DMS153 treated with DMSO at 0.1 percent for 48 hours (cell line): ENCODE measurements at regions not wholly inside any gene's neighbourhood (a gene's known extent, or its start where the extent isn't known, plus 50 kb on each side); places are given as distances from the start of the nearest gene placed in this dataset.
"Not testable (repeated sequence)": the region's sequence is repeated elsewhere in the genome, so short reads cannot be mapped to it uniquely, and the experiment has no call there.

Source experiments
- DNase-seq: peaks from one replicate; lab custom pipeline; 2025; ENCODE audit not compliant: unreplicated experiment; lab: John Stamatoyannopoulos, UW

DNA sequence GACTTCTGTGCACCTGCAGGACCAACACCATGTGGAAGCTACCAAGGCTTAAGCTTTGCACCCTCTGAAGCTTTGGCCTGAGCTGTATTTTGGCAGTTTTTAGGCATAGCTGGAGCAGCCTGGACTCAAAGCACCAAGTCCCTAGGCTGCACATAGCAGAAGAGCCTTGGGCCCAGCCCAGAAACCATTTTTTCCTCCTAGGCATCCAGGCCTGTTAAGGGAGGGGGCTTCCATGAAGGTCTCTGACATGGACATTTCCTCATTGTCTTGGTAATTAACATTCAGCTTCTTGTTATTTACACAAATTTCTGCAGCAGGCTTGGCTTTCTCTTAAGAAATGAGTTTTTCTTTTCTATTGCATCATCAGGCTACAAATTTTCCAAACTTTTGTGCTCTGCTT lies 475.8 kb upstream of the FLRT2 start:
- DNase-seq, result no peak

DNA sequence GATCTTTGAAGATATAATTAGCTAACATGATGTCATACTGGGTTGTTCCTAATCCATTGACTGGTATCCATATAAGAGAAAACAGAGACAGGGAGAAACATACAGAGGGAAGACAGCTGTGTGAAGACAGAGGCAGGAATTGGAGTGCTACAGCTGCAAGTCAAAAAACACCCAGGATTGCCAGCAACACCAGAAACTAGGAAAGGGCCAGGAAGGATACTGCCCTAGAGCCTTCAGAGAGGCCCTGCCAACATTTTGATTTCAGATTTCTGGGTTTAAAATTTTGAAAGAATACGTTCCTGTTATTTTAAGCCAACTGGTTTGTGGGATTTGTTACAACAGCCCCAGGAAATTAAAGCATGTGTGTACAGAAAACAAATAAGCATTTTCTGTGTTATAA lies 473.7 kb upstream of the FLRT2 start:
- no peak for DNase-seq

- DNase-seq, result no peak
Measured at GRCh38 chr14:85057221-85057620, 472.7 kb upstream of the FLRT2 start.

DNA sequence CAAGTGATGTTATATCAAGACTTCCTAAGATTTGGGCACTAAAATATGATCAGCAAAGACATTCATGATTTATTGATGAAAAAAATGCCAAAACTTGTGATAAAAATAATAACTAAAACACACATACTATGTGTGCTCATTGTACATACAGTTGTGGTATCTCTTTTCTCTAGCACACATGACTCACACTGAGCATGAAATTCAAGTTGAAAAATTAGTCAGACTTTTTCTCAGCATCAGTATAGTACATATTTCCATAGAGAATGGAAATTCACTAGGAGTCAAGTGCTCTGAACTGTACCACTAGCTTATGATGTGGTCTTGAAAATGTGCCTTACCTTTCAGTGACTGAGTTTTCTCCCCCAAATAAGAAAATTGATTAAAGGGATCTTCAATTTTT lies 471.8 kb upstream of the FLRT2 start:
- no peak for DNase-seq

- DNase-seq, result no peak
Measured at GRCh38 chr14:85060121-85060520, 469.8 kb upstream of the FLRT2 start.

DNA sequence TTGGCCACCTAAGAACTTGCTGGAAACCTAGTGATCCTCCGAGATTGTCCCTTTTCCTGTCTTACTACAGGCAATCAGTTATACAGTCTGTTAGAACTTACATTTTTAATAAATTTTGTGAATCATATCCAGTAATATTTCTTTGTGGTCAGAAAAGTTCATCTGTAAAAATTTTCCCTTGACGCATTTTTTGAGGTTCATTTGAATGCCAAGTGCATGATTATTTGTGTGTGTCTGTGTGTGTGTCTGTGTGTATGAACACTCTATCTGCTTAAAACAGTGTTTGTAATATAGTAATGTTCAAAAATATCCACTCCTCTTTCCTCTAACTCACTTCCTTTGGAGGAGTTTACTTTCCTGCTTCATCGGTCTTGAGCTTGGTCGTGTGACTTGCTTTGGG lies 468.7 kb upstream of the FLRT2 start:
- DNase-seq, result no peak

- DNase-seq, result no peak
Measured at GRCh38 chr14:85063747-85064146, 466.2 kb upstream of the FLRT2 start.

GRCh38 chr14:85071447-85071846 lies 458.5 kb upstream of the FLRT2 start:
- DNase-seq, result no peak

DNA sequence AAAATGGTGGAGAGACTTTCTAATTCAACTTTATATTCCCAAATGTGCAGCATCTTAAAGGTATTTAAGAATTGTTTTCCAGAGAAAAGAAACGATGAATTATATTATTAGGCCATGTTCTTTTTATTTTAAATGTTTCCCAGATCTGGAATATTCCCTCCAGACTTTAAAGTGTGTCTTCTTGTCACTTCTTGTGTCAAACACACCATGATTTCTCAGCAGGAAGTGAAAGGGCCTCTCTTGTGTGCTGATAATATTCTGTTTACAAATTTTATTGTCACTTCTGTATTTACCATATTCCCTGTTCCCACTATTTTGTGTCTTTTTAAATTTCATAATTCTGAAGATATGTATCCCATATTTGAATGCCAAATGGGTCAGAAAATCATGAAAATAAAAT lies 455.0 kb upstream of the FLRT2 start:
- DNase-seq, result no peak

DNA sequence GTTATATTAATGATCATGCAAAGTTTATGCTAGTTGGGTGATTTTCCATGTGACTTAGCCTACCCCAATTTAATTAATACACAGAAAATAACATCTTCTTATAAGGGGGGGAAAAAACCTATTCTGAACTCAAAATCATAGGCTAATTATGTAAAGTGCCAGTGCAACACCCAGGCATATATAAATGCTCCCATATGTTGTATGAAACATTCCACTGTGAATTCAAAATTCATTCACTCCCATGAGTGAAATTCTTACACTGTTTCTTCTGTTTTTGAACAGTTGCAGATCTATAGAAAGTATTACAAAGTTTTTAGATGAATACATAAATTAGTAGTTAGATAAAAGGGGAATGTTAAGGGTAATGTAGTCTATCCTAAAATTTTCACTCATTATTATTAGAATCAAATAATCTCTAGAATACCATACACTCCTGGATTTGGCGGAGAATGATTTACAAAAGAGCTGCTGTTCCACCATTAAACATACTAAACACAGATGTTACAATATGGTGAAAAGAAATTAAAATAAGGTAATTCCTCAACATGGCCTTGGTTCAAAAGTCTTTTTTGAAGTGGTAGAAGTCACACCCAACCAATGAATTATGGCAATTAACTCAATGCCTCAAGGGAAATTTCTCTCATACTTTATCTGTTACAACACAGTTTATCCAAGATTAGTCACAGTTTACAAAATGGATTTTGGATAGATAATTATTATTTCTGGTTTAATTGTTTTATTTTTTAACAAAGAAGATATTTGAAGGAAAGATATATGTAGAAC lies 454.1 kb upstream of the FLRT2 start:
- no peak for DNase-seq

GRCh38 chr14:85077716-85078115 lies 452.2 kb upstream of the FLRT2 start:
- DNase-seq, result not testable (repeated sequence)

- no peak for DNase-seq
Measured at GRCh38 chr14:85079842-85080730, 449.9 kb upstream of the FLRT2 start.

GRCh38 chr14:85084344-85084743 lies 445.6 kb upstream of the FLRT2 start:
- no peak for DNase-seq

DNA sequence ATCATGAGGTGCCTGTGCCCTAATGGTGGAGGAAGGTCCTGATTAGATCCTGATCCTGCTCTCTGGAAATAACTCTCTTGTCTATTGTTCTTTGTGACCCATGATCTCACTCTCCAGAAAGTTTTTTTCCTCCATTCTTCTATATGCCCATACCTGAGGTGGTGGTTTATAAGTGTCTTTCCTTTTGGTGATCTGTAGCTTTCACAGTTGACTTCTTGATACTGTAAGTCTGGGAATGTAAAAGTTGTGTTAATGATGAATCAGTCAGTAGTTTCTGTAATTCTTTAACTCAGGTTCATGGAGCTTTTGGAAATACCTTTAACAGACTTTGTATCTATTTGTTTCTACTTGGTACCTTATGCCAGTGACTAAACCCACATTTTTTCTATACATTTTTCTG lies 444.0 kb upstream of the FLRT2 start:
- DNase-seq, result no peak

DNA sequence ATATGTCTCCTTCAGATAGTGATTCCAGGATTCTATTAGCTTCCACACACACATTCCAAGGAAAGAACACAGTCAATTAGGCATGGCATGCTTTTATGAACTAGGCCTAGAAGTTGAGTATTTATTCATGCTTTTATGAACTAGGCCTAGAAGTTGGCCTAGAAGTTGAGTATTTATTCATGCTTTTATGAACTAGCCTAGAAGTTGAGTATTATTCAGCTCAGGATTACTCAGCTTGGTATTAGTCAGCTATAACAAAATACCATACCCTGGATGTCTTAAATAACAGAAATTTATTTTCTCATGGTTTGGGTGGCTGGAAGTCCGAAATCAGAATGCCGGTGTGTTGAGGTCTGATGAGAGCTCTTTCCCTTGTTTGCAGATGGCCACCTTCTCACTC lies 442.7 kb upstream of the FLRT2 start:
- DNase-seq, result no peak

DNA sequence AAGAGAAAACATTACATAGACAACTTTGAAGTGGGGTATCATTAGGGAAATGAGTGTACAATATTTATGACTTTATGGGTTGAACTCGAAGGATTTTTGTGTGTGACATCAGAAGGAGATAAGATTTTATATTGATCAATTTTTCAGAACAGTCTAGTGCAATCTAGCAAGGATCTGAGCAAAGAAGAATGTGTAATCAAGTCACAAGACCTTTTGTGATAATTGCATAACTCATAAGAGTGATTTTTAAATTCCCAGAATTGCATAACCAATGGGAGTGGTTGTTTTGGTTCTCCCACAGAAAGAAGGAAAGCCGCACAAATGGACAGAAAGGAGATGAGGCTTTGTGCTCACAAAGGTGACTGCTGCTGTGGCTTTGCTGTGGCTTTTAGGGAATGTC lies 441.8 kb upstream of the FLRT2 start:
- DNase-seq, result no peak

DNA sequence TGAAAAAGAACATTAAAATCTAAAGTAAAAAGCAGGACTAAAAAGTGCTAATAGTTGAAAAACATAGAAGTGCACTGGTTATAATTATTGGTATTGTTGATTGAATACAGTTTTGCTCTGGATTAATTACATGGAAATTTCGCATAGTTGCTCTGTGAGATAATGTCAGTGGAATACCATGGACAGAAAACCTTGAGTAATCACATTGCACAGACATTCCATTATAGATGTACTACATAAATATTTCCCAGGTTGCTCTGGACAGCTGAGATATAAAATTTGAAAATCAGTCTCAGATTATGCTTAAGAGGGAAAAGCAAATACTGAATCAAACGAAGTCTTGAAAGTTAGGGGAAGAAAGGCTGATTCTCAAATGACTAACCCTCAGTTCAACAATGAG lies 439.3 kb upstream of the FLRT2 start:
- no peak for DNase-seq

DNA sequence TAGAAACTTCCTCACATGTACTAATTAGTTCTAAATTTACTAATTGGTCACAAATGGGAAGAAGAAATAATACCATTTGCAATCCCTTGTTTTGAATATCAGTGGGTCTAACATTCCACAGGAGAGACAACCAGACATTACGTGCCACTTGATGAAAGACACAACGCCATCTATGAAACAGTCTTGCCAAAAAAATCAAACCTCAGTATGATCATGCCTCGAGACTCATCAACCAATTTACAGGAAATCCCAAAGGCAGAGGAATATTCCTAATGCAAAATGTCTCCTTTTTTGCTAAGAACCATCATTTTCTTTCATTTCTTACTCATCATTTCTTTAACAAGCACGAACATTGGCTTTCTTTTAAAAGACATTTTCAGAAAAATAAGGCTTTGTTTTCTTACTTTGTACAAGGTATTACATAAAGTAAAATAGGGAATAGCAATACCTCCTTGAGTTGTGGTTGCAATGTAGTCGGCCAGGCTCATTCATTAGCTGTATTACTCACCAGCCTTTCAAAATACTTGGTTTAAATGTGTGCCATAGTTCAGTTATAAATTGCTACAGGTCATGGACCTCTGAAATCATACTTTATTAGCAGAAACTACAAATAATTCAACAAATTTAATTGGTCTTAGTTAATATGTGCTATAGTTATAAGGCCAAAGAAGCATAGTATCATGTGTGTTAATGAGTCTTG lies 436.2 kb upstream of the FLRT2 start:
- no peak for DNase-seq

- no peak for DNase-seq
Measured at GRCh38 chr14:85102591-85102990, 427.4 kb upstream of the FLRT2 start.

DNA sequence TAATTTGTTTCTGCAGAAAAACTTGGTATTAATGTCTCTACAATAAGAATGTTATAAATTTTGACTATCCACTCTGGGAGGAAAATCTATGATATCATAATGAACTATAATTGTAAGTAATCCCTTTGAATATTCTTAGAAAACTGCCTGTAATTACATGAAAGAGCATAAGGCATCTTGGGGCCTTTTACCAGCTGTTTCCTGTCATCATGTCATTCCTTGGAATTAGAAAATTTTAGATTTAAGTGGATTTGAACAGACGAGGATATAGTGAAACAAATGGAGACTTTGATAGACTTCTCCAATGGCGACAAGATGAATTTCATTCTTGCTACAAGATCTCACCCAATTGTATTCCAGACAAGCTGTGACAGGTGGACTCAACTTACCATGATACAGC lies 423.4 kb upstream of the FLRT2 start:
- DNase-seq, result no peak

DNA sequence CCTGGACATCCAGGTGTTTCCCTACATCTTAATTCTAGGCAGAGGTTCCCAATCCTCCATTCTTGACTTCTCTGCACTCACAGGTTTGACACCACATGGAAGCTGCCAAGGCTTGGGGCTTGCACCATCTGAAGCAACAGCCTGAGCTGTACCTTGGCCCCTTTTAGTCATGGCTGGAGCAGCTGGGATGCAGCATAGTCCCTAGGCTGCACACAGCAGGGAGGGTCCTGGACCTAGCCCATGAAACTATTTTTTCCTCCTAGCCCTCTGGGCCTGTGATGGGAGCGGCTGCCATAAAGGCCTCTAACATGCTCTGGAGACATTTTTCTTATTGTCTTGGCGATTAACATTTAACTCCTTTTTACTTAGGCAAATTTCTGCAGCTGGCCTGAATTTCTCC lies 417.2 kb upstream of the FLRT2 start:
- no peak for DNase-seq

- DNase-seq, result no peak
Measured at GRCh38 chr14:85115921-85116320, 414.0 kb upstream of the FLRT2 start.
